ENCODE measurements at regions not wholly inside any gene's neighbourhood (a gene's known extent, or its start where the extent isn't known, plus 50 kb on each side); places are given as distances from the start of the nearest gene placed in this dataset.

DNA sequence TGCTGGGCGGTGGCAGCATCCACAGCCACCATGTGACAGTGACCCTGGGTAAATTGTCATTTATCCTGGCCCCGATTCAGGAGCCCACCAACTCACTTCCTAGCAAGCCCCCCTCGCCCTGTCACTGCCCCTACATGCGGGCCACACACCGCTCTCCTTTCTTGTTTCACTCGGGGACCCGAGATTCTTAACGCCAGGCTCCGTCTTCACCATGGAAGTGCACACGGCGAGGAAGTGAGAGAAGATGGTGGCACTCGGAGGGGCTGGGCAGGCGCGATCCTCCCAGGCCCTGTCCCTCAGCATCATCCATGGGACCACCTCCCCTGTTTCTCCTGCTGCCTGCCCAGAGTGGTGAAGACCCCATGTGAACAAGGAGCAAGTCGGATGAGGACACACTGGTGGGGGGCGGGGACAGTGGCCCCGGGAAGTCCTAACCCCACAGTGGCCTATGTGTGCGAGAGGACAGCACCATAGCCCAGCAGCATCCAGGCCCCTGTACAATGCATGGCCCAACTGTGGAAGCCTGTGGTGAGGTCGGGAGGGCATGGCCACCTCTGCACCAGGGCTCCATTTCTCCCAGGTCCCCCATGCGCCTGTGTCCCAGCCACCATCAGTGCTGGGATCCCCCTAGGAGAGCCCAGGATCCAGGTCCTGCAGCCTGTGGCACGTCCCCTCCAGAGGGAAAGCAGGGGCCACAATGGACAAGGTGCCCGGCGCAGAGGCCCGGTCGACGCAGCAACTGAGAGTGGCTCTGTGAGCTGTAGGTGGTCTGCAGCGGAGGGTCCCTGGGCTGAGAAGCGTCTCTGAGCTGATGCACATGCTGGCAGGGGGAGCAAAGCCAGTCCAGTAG is 262.8 kb downstream of the BRD1 start:
- DNase-seq: no peak

- DNase-seq: no peak
These were observed 263.6 kb downstream of the BRD1 start for GRCh38 chr22:49564054-49564453.

GRCh38 chr22:49562685-49563249 is 264.9 kb downstream of the BRD1 start:
- no peak for DNase-seq

DNA sequence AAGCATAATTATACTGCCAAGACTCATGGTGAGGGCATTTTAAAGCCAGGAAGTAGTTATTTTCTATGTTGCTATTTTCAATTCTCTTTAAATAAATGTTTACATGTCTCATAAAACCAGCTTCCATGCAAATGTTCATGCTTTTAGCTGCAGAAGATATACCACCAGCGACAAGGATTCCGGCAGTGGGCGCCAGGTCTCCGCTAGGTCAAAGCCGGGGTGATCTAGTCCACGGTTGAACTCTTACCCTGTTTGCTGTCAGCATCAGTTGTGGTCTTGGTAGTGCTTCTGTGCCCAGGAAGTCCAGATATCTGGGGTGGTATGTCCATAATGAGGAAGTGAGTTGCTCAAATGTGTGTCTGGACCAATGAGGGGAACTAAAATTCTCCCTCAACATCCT is 265.7 kb downstream of the BRD1 start:
- no peak for DNase-seq

- DNase-seq: no peak
These were observed 266.3 kb downstream of the BRD1 start for GRCh38 chr22:49561338-49561737.

DNA sequence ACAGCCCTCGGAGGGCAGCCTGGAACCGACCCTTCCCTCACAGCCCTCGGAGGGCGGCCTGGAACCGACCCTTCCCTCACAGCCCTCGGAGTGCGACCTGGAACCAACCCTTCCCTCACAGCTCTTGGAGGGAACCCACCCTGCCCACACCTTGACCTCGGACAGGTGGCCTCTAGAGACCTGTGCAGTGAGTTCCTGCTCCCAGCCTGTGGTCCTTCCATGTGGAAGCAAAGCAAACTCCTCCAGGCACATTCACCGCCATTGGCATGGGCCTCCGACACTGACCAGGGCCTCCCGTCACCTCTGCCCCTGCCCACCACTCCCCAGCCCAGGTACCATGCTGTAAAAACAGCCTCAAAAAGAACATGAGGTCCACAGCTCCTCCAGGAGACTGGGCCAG is 272.1 kb downstream of the BRD1 start:
- no peak for DNase-seq

DNA sequence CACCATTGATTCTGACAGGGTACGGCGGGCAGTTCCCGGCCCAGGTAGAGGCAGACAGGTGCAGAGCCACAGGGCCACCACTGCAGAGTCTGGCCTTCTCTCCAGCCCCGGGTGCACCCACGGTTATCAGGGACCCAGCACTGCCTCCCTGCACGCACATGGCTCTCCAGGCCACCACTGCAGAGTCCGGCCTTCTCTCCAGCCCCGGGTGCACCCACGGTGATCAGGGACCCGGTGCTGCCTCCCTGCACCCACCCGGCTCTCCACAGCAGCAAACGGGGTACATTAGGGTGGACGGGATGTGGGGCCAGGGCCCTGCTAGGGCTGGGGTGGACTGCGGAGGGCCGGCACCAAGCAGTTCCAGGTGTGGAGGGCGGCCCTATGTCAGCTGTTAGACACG is 272.9 kb downstream of the BRD1 start:
- no peak for DNase-seq

DNA sequence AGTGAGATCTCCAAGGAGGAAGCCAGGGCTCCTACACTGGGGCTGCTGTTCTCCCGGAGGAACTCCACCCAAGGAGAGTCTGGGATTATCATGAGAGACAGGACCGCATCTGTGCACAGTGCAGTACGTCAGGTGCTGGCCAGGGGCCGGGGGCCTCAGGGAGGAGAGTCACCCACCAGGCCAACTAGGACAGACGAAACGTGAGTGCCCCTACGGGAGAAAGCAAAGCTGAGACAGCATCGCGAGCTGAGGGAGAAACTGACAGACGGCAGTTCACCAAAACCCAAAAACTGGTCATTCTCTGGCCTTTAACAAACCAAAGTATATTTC is 273.4 kb downstream of the BRD1 start:
- DNase-seq: no peak

DNA sequence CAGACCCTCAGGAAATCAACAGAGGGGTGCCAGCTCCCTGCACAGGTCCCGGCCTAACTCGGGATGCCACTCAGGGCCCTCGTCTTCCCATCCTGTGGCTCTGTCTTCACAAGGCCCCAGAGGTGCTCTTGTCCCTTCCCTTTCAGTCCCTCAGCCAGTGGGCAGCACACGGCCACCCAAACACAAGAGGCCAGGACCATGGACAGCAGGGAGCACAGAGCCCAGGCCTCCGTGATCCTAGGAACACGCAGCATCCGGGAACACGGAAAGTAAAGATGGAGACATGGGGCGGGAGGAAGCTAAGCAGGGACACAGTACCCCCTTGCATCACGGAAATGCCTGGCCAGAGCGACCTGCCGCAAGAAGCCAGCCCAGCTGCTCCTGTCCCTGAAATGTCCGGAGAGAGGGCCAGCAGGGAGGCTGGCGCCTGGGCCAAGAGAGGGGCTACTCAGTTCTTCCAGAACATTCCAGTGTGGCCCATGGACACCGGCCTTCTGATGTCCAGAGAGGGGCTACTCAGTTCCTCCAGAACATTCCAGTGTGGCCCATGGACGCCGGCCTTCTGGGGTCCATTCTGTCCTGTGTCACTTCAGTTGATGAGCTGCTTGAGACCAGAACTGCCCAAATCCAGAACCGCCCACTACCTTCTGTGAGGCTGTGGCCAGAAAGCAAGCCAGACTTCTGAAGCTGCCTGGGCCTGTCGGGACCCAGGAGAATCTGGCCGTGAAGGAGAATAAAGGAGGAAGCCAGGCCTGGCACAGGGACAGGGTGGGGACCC is 274.0 kb downstream of the BRD1 start:
- DNase-seq: no peak

GRCh38 chr22:49553076-49553475 is 274.6 kb downstream of the BRD1 start:
- no peak for DNase-seq

DNA sequence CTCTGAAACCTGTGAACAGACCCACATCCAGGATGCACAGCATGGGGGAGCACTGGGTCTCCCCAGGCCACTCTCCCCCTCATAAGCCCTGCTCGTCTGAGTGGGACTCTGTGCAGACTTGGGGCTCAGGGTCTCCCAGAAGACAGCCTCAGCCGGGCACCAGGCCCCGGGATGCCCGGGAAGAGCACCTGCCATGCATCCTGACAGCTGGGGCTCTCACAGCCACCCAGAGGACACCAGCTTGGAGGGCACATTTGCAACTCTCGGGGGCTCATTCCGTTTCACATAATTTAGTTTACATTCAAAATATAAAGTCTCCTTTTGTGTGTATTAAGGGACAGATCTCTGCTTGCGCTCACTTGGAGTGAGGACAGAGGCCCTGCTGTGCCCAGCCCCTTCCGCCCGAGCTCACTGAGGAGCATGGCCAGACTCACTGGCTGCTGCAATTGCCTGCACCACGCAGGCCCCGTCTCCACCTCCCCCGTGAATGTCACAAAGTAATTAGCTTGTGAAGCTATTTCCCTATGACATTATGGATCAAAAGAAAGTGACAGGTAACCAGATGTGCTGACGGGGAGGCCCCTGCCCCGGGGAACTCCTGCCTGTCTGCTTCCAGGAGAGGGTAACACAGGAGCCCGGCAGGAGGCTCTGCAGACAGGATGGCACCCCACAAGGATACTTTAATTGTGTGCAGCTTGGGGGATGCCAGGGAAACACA is 275.6 kb downstream of the BRD1 start:
- no peak for DNase-seq

GRCh38 chr22:49551446-49551845 is 276.2 kb downstream of the BRD1 start:
- DNase-seq: no peak

- no peak for DNase-seq
These were observed 276.8 kb downstream of the BRD1 start for GRCh38 chr22:49550766-49551362.

DNA sequence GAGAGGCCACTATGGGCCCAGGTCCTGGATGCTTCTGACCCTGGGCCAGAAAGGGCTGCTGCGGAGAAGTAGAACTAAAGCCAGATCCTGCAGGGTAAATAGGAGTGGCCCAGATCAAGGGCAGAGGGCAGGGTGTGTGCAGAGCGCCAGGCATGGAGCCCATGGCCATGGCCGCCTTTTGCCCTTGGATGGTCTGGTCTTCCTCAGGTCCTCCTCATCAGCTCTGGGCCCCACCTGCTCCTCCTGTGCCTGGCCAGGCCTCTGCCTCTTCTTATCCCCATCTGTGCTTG is 277.6 kb downstream of the BRD1 start:
- DNase-seq: no peak

GRCh38 chr22:49549256-49550140 is 278.2 kb downstream of the BRD1 start:
- no peak for DNase-seq

DNA sequence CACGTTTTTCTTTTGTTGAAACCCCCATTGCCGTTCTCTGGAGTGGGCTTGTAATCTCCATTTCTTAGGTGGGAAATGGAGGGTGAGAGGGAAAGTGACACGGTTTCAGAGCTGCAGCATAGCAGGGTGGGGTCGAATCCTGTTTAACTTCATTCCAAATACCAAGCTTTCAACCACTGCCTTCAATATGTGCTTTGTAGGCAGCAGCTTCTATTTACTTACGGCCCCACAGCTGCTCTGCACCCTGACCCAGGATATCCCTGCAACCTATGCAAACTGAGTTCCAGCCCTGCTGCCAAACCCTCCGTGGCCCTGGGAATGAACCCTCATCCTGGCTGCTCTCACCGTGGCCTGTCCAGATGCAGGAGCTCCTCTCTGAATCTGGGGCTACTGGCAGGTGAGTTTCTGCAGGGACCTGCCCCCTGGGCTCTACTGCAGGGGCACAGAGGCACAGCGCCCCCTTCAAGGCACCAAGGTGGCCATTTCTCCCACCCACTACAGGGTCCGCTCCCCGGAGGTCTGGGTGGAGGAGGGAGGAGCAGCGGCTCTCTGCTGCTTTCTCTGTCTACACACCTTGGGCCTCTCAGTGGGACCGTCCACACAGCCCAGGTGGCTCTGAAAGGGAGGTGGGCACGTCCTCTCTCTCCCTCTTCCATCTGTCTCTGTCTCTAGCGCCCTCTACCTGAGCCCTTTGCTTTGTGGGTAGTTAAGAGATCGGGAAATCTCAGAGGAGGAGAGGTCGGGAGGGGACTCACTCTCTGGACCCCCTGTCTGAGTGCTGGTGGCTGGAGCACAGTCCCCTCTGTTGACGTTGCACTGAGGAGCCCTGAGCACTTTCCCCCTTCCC is 279.1 kb downstream of the BRD1 start:
- DNase-seq: no peak

DNA sequence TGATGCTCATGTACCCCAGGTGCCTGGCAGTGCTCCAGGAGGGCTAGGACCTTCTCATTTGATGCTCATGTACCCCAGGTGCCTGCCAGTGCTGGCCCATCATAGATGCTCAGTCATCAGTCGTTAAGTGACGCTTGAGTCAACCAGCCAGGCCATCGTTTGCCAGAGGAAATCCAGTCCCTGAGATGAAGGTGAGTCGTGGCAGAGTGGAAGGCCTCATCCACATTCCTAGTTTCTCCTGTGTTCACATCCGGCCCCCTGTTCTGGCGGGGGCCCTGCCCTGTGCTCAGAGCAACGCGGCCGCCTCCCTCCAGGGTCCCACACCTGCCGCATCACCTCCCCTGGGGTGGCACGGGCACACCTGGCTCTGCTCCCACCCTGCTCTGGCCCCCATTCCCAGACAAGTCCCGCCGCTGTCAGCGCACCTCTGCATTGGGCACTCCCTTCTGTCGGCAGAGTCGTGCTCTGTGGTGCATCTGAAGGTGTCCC is 279.9 kb downstream of the BRD1 start:
- DNase-seq: no peak

- no peak for DNase-seq
These were observed 280.7 kb downstream of the BRD1 start for GRCh38 chr22:49546811-49547585.

- no peak for DNase-seq
These were observed 282.1 kb downstream of the BRD1 start for GRCh38 chr22:49545606-49546005.

DNA sequence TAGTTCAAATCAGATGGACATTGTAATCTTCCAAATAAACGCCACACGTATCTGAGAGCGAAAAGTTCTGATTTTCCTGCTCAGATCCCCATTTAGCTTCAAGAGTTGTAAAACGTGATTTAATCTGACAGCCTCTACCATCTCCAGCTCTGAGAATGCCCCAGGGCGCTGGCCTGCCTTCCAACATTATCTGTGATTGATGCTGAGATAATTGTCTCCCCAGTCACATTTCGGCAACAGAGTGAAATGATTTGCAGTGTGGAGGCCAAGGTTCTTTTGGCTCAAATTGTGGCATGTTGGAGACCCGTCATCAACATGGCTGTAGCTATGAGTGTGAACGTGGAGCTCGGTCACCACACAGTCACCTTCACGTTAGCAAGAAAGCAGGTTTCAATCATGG is 283.4 kb downstream of the BRD1 start:
- DNase-seq: no peak

Measured in bone marrow (tissue), 2 donors.